H1 (cell line): ENCODE measurements at regions not wholly inside any gene's neighbourhood (a gene's known extent, or its start where the extent isn't known, plus 50 kb on each side); places are given as distances from the start of the nearest gene placed in this dataset.
"Not testable (repeated sequence)": the region's sequence is repeated elsewhere in the genome, so short reads cannot be mapped to it uniquely, and the experiment has no call there.

Source experiments
- CTCF ChIA-PET: fragments of 300-600 bp; sonication (Branson Sonifier 250); formaldehyde crosslinking; loops from one replicate; lab custom pipeline; 2021; ENCODE audit not compliant: partially characterized antibody; lab: Charles Lee
- POLR2A ChIA-PET: fragments of 300-600 bp; sonication (Branson Sonifier 250); formaldehyde crosslinking; loops from one replicate; lab custom pipeline; 2021; ENCODE audit warnings: inconsistent platforms; ENCODE audit not compliant: partially characterized antibody; lab: Charles Lee
- DNase-seq, 2 experiments: peaks; one replicate each; pipeline versions ENCODE4 v3.0.0 to v3.0.0-alpha.2; 2010 to 2022; ENCODE audit warnings: low spot score in 2 of 2, low read depth in 1 of 2, mixed read lengths in 1 of 2
- FAIRE-seq: peaks from 2 replicates; lab custom pipeline; 2011; peaks lifted over from hg19 to GRCh38; lab: Jason Lieb, UNC
- H2AFZ ChIP-seq: 2 replicates; pipeline ENCODE4 v1.8.1; 2012; ENCODE audit warnings: low read length, inconsistent platforms
- H2AK5ac ChIP-seq: 2 replicates; pipeline ENCODE4 v1.6.1; 2013; ENCODE audit warnings: low read depth, low read length
- H2BK120ac ChIP-seq: replicated peaks from 2 replicates; pipeline ENCODE3; 2013; ENCODE audit warnings: low read depth, low read length, inconsistent platforms
- H2BK12ac ChIP-seq: 2 replicates; pipeline ENCODE4 v1.6.1; 2013; ENCODE audit warnings: low read depth, low read length
- H2BK15ac ChIP-seq: 2 replicates; pipeline ENCODE4 v1.6.1; 2013; ENCODE audit warnings: low read length
- H2BK20ac ChIP-seq: 2 replicates; pipeline ENCODE4 v1.6.1; 2013; ENCODE audit warnings: low read length
- H2BK5ac ChIP-seq: 2 replicates; pipeline ENCODE4 v1.6.1; 2013; ENCODE audit warnings: low read depth, low read length
- H3K14ac ChIP-seq: 2 replicates; pipeline ENCODE4 v1.6.1; 2013; ENCODE audit warnings: inconsistent platforms; ENCODE audit not compliant: insufficient read length
- H3K18ac ChIP-seq: 2 replicates; pipeline ENCODE4 v1.6.1; 2013; ENCODE audit warnings: low read length; ENCODE audit errors: extremely low read depth
- H3K23ac ChIP-seq: 2 replicates; pipeline ENCODE4 v1.6.1; 2013; ENCODE audit warnings: inconsistent platforms; ENCODE audit not compliant: insufficient read length
- H3K23me2 ChIP-seq: 2 replicates; pipeline ENCODE4 v1.6.1; 2013; ENCODE audit warnings: low read depth, low read length
- H3K27ac ChIP-seq: 2 replicates; pipeline ENCODE4 v1.6.1; 2011; ENCODE audit warnings: low read depth, low read length, inconsistent platforms
- H3K27me3 ChIP-seq, 4 experiments: replicated peaks in 1 of 4; 1 replicate in 1 of 4; 2 replicates in 3 of 4; pipeline versions ENCODE4 v1.6.1 to v1.8.1; 2011 to 2013; ENCODE audit warnings: low read length in 3 of 4, mild to moderate bottlenecking in 3 of 4, inconsistent platforms in 2 of 4, mixed read lengths in 2 of 4, moderate library complexity in 1 of 4; ENCODE audit not compliant: control insufficient read depth in 3 of 4, insufficient read depth in 3 of 4; ENCODE audit errors: extremely low read depth in 1 of 4
- H3K36me3 ChIP-seq, 4 experiments: 2 replicates each; pipeline versions ENCODE4 v1.6.1 to v1.8.1; 2011 to 2013; ENCODE audit warnings: mild to moderate bottlenecking in 4 of 4, low read length in 3 of 4, moderate library complexity in 2 of 4, control low read depth in 1 of 4, inconsistent platforms in 1 of 4; ENCODE audit not compliant: insufficient read depth in 4 of 4, control insufficient read depth in 2 of 4
- H3K4ac ChIP-seq: replicated peaks from 2 replicates; pipeline ENCODE3; 2013; ENCODE audit warnings: low read length, low read depth, mixed read lengths, inconsistent platforms; ENCODE audit not compliant: insufficient read length
- H3K4me1 ChIP-seq, 4 experiments: replicated peaks in 1 of 4; 1 replicate in 1 of 4; 2 replicates in 3 of 4; pipeline versions ENCODE4 v1.6.1 to v1.8.1; 2011 to 2013; ENCODE audit warnings: low read length in 3 of 4, inconsistent platforms in 2 of 4, mixed read lengths in 1 of 4; ENCODE audit not compliant: insufficient read depth in 4 of 4, control insufficient read depth in 3 of 4
- H3K4me2 ChIP-seq, 2 experiments: 2 replicates each; pipeline versions ENCODE4 v1.6.1 to v1.8.1; 2011 to 2013; ENCODE audit warnings: low read depth in 2 of 2, low read length in 2 of 2, control low read depth in 1 of 2, inconsistent platforms in 1 of 2, mild to moderate bottlenecking in 1 of 2; ENCODE audit not compliant: insufficient read depth in 1 of 2
- H3K4me3 ChIP-seq, 4 experiments: fragments of 200-600, 300-600 bp in 1 of 4; sonication (generic), shearing (Covaris generic), sonication (Bioruptor Twin) in 1 of 4; 2 replicates each; pipeline versions ENCODE4 v1.5.1 to v1.8.1; 2011 to 2016; ENCODE audit warnings: low read length in 4 of 4, low read depth in 3 of 4, control low read depth in 2 of 4, inconsistent platforms in 2 of 4, mild to moderate bottlenecking in 2 of 4, mixed read lengths in 1 of 4, moderate library complexity in 1 of 4; ENCODE audit not compliant: insufficient read depth in 2 of 4; ENCODE audit errors: extremely low read depth in 1 of 4
- H3K56ac ChIP-seq: replicated peaks from 2 replicates; pipeline ENCODE3; 2013; ENCODE audit warnings: low read depth, mild to moderate bottlenecking, mixed read lengths, low read length, inconsistent platforms; ENCODE audit not compliant: insufficient read length
- H3K79me1 ChIP-seq: 2 replicates; pipeline ENCODE4 v1.6.1; 2013; ENCODE audit warnings: low read depth, low read length, control low read depth
- H3K79me2 ChIP-seq, 2 experiments: 2 replicates each; pipeline versions ENCODE4 v1.6.1 to v1.8.1; 2012 to 2013; ENCODE audit warnings: low read length in 2 of 2, mild to moderate bottlenecking in 2 of 2, inconsistent platforms in 1 of 2; ENCODE audit not compliant: insufficient read depth in 2 of 2, control insufficient read depth in 1 of 2
- H3K9ac ChIP-seq, 4 experiments: replicated peaks in 1 of 4; 1 replicate in 1 of 4; 2 replicates in 3 of 4; pipeline versions ENCODE4 v1.6.1 to v1.8.1; 2011 to 2013; ENCODE audit warnings: low read depth in 3 of 4, low read length in 3 of 4, control low read depth in 2 of 4, mild to moderate bottlenecking in 2 of 4, moderate library complexity in 2 of 4, inconsistent platforms in 1 of 4; ENCODE audit errors: extremely low read depth in 1 of 4
- H3K9me3 ChIP-seq, 2 experiments: 2 replicates each; pipeline versions ENCODE4 v1.6.1 to v1.8.1; 2012 to 2013; ENCODE audit warnings: mild to moderate bottlenecking in 2 of 2, moderate library complexity in 2 of 2, control low read depth in 1 of 2, inconsistent platforms in 1 of 2, low read depth in 1 of 2, low read length in 1 of 2, mixed read lengths in 1 of 2; ENCODE audit not compliant: insufficient read depth in 2 of 2
- H4K20me1 ChIP-seq, 2 experiments: replicated peaks in 1 of 2; 2 replicates each; pipeline versions ENCODE3 to v1.8.1; 2011 to 2013; ENCODE audit warnings: inconsistent platforms in 2 of 2, low read length in 2 of 2, mild to moderate bottlenecking in 1 of 2; ENCODE audit not compliant: insufficient read depth in 2 of 2, control insufficient read depth in 1 of 2
- H4K5ac ChIP-seq: 2 replicates; pipeline ENCODE4 v1.6.1; 2013; ENCODE audit warnings: low read length, low read depth, mixed read lengths, inconsistent platforms; ENCODE audit not compliant: insufficient read length
- H4K8ac ChIP-seq: 2 replicates; pipeline ENCODE4 v1.8.0; 2013; ENCODE audit warnings: mild to moderate bottlenecking, moderate library complexity, low read length, inconsistent platforms; ENCODE audit not compliant: insufficient read depth; ENCODE audit errors: extremely low read depth
- H4K91ac ChIP-seq: replicated peaks from 2 replicates; pipeline ENCODE3; 2013; ENCODE audit warnings: low read length, mixed read lengths, inconsistent platforms; ENCODE audit not compliant: insufficient read length
- KDM5A ChIP-seq: fragments of 200-600 bp; IDR thresholded peaks from 2 replicates; pipeline ENCODE4 v1.7.1; 2012; ENCODE audit warnings: mild to moderate bottlenecking, low read length, inconsistent platforms, mixed read lengths
- MAFK ChIP-seq: IDR thresholded peaks from 2 replicates; pipeline ENCODE4 v1.6.1; 2012; ENCODE audit warnings: low read depth, mild to moderate bottlenecking, improper control_type of control experiment, low read length
- WGBS, 2 experiments: shearing (Covaris generic) in 1 of 2; methylation state at CpG; one replicate each; pipeline versions ENCODE4 v1.1.6 to v1.1.7; 2013 to 2015; ENCODE audit warnings: low lambda C conversion rate in 2 of 2, mixed read lengths in 2 of 2, inconsistent platforms in 1 of 2, low coverage in 1 of 2, missing lambda C conversion rate in 1 of 2; ENCODE audit not compliant: insufficient replicate concordance in 2 of 2, insufficient coverage in 1 of 2, insufficient read length in 1 of 2; ENCODE audit errors: extremely low coverage in 1 of 2, missing lambda C conversion rate in 1 of 2; 5-methylcytosine and 5-hydroxymethylcytosine counted together

DNA sequence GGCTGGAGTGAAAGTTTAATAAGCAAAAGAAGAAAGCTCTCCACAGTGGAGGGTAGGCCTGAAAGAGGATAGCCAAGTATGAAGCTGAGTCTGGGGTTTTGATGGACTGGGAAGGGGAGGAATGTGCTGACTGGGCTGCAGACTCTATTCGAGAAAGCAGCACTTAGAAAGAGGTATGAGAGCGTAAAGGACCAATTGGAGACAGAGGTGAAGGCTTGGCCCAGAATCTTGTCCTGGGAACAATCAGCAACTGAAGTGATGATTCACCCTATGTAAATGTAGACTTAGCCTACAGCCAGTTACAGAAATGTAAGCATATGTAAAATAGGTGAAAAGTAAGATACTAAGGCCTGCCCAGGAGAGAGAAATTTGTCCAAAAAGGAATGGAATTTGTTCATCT is 111.2 kb upstream of the HSFY2 start:
- no peak overlapping the region; the same call in 1 of the 2 replicates for H3K27ac ChIP-seq
- 75% methylated on average over 1 of the region's 2 CpGs; no CpG with 5 or more reads in 1 of the 2 experiments for WGBS, 2 experiments

DNA sequence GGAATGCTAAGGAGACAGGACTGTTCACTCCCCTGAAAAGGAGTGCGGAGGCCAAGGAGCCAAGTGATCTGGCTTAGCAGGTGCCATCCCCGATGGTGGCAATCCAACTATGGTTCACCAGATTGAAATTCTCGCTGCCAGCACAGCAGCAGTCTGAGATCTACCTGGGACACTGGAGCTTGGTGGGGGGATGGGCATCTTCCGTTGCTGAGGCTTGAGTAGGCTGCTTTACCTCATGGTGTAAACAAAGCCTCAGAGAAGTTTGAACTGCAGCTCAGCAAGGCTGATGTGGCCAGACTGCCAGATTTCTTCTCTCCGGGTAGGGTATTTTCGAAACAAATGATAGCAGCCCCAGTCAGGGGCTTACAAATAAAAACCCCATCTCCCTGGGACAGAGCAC is 95.6 kb upstream of the HSFY2 start:
- H2BK15ac ChIP-seq, H3K4ac ChIP-seq, H3K4me2 ChIP-seq, H3K18ac ChIP-seq, H2BK20ac ChIP-seq, H3K27ac ChIP-seq, H4K91ac ChIP-seq, DNase-seq, H3K56ac ChIP-seq, H3K4me3 ChIP-seq, H2BK120ac ChIP-seq, H3K14ac ChIP-seq, CTCF ChIA-PET, H4K8ac ChIP-seq, FAIRE-seq, H2BK5ac ChIP-seq, H2AFZ ChIP-seq, H3K23me2 ChIP-seq, H3K79me1 ChIP-seq, H3K27me3 ChIP-seq, H3K9ac ChIP-seq, H3K36me3 ChIP-seq, H3K9me3 ChIP-seq, H2BK12ac ChIP-seq, H4K5ac ChIP-seq, H4K20me1 ChIP-seq, H2AK5ac ChIP-seq, H3K79me2 ChIP-seq, H3K4me1 ChIP-seq, H3K23ac ChIP-seq, POLR2A ChIA-PET: not testable (repeated sequence)
- WGBS, 2 experiments = no CpG with 5 or more reads among the region's 6 CpGs

More for the DNA sequence above, 111.2 kb upstream of the HSFY2 start:
- Histone ChIP-seq H2BK5ac (no peak overlapping the region), H2BK120ac (no peak overlapping the region), H3K18ac (no peak overlapping the region), H2AK5ac (no peak overlapping the region), H3K9me3 (no peaks in the 10 kb centered on the region), H3K4ac (no peak overlapping the region), H3K79me1 (no peaks in the 10 kb centered on the region), H2AFZ (no peak overlapping the region), H4K91ac (no peak overlapping the region), H3K4me1 (peaks cover 0 to 2% (median 0%) of the 10 kb centered on the region in 4 experiments; a peak in 1 of 7 replicates), H4K5ac (no peak overlapping the region), H3K23me2 (no peaks in the 10 kb centered on the region), H3K27me3 (no peaks in the 10 kb centered on the region), H3K23ac (no peak overlapping the region), H3K79me2 (no peaks in the 10 kb centered on the region), H4K8ac (no peak overlapping the region), H2BK12ac (no peak overlapping the region), H4K20me1 (no peaks in the 10 kb centered on the region), H2BK15ac (no peak overlapping the region), H3K36me3 (no peaks in the 10 kb centered on the region), H2BK20ac (no peak overlapping the region), H3K56ac (no peak overlapping the region), H3K14ac (no peak overlapping the region), H3K9ac (no peak overlapping the region), H3K4me2 (0 out of 4 replicates have a peak overlapping the region, but pooled peaks of 1 of the 2 experiments have one; percentile 3), H3K4me3 (no peak overlapping the region)
- ChIA-PET CTCF (no interaction called here), POLR2A (no interaction called here)
- TF ChIP-seq MAFK = peak; percentile 75
- no peak for TF ChIP-seq KDM5A
- FAIRE-seq (peak; percentile 65), DNase-seq (peak in 1 of 2 experiments; percentile 15)
